Left lobe of liver (tissue), 2 donors: ENCODE measurements at regions not wholly inside any gene's neighbourhood (a gene's known extent, or its start where the extent isn't known, plus 50 kb on each side); places are given as distances from the start of the nearest gene placed in this dataset.

Experiments used
- ATAC-seq: fragments of 200-7000 bp; cut with Tn5 transposase; one replicate; pipeline ENCODE4 v1.9.1; 2020; ENCODE audit warnings: mild to moderate bottlenecking, moderate library complexity
- DNase-seq: peaks from one replicate; pipeline ENCODE4 v3.0.0-alpha.2; 2020; ENCODE audit warnings: low spot score
- donor health status: DM: no; HTN: no; CAD: no; lungs with moderate emphysema.
- donor health status: DM: no; HTN: yes; CAD: no.

- DNase-seq (no peak), ATAC-seq (no peak)
Measured at GRCh38 chr2:42965196-42965595, 172.8 kb upstream of the HAAO start.

GRCh38 chr2:42964439-42965083, 172.2 kb upstream of the HAAO start:
- no peak for ATAC-seq

GRCh38 chr2:42963452-42964068, 171.2 kb upstream of the HAAO start:
- DNase-seq: no peak
- ATAC-seq: no peak

More at GRCh38 chr2:42964439-42965083, 172.2 kb upstream of the HAAO start:
- DNase-seq: no peak

GRCh38 chr2:42962508-42962953, 170.1 kb upstream of the HAAO start:
- no peak for ATAC-seq
- DNase-seq: no peak

GRCh38 chr2:42961961-42962360, 169.6 kb upstream of the HAAO start:
- DNase-seq (no peak), ATAC-seq (no peak)

GRCh38 chr2:42961385-42961811, 169.0 kb upstream of the HAAO start:
- DNase-seq: no peak
- no peak for ATAC-seq

- DNase-seq: no peak
- peak; percentile 4 for ATAC-seq
Measured at GRCh38 chr2:42960842-42961180, 168.4 kb upstream of the HAAO start.

- DNase-seq (peak; percentile 78), ATAC-seq (peak; percentile 71)
Measured at GRCh38 chr2:42960002-42960841, 167.8 kb upstream of the HAAO start.

GRCh38 chr2:42959234-42960001, 167.0 kb upstream of the HAAO start:
- DNase-seq: peak; percentile 80
- peak; percentile 66 for ATAC-seq

GRCh38 chr2:42958741-42959233, 166.4 kb upstream of the HAAO start:
- no peak for DNase-seq

GRCh38 chr2:42957861-42958301, 165.5 kb upstream of the HAAO start:
- DNase-seq: no peak
- no peak for ATAC-seq

More at GRCh38 chr2:42958741-42959233, 166.4 kb upstream of the HAAO start:
- ATAC-seq: peak; percentile 1

- peak; percentile 65 for DNase-seq
- peak; percentile 37 for ATAC-seq
Measured at GRCh38 chr2:42957109-42957860, 164.9 kb upstream of the HAAO start.

- ATAC-seq (peak; percentile 64), DNase-seq (peak; percentile 60)
Measured at GRCh38 chr2:42954227-42954962, 162.0 kb upstream of the HAAO start.

GRCh38 chr2:42953216-42953615, 160.8 kb upstream of the HAAO start:
- ATAC-seq (no peak), DNase-seq (no peak)

GRCh38 chr2:42951263-42951938, 159.0 kb upstream of the HAAO start:
- peak; percentile 51 for ATAC-seq
- peak; percentile 76 for DNase-seq

GRCh38 chr2:42949125-42949524, 156.7 kb upstream of the HAAO start:
- ATAC-seq: no peak
- no peak for DNase-seq

GRCh38 chr2:42947809-42948600, 155.6 kb upstream of the HAAO start:
- no peak for ATAC-seq
- DNase-seq: no peak
